ELR (cell line): ENCODE measurements at regions not wholly inside any gene's neighbourhood (a gene's known extent, or its start where the extent isn't known, plus 50 kb on each side); places are given as distances from the start of the nearest gene placed in this dataset.
A peak's percentile ranks its signal among the peaks of the same experiment; 100 is the strongest.
"Not testable (repeated sequence)": the region's sequence is repeated elsewhere in the genome, so short reads cannot be mapped to it uniquely, and the experiment has no call there.

Experiments used
- DNase-seq: peaks from one replicate; pipeline ENCODE4 v3.0.0-alpha.2; 2015; ENCODE audit warnings: low read depth

DNA sequence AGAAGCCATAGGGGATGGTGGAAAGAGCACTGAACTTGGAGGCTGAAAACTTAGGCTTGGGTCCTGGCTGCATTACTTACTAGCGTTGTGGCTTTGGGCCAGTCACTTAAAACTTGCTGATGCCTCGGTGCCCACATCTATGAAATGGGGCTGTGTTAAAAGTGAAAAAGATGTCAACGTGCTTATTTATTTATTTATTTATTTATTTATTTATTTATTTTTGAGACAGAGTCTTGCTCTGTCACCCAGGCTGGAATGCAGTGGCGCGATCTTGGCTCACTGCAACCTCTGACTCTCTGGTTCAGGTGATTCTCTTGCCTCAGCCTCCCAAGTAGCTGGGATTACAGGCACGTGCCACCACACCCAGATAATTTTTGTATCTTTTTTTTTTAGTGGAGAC, 94.3 kb downstream of the MRM1 start:
- not testable (repeated sequence) for DNase-seq

DNA sequence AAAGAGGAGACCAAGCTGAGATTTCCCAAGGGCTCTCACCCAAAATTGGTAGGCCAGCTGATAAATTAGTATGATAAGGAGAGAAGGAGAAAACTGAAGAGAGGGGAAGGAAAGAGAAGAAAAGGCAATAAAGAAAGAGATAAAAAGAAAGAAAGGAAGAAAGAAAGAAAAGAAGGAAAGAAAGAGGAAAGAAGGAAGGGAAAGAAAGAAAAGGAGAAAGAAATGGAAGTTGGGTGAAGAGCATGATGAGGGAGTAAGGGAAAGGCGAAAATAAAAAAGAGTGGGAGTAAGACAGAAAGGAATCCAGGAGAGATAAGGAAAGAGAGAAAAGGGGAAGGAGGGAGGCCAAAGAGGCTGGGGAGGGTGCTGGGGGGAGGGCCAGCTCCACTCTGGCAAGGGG, 95.4 kb downstream of the MRM1 start:
- DNase-seq = no peak

DNA sequence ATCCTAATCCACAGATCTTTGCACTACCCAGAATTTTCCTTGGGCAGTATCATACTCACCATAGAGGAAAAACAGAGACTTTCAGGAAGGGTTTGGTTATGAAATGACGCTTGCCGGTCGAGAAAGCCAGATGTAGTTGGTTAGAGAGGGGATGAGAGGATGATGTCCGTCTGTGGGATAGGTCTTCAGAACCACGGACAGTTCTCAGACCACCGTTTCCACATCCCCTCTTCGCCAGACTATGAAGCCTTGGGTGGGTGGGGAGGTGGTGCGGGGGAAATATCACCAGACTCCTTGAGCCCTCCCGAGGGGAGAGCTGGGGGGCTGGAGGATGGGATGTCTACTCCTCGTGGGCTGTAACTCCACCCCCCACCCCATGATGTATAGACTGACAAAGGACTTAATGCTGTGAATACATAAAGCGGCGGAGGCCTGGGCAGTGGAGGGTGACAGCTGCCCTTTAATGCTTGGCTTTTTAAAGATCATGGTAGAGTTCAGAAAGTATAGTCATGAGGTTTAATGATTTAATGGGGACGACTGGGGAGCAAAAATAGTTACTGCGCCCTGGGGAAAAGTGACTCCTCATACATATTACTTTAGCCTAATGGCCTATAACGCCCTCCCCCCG, 96.6 kb downstream of the MRM1 start:
- peak; percentile 8 for DNase-seq

DNA sequence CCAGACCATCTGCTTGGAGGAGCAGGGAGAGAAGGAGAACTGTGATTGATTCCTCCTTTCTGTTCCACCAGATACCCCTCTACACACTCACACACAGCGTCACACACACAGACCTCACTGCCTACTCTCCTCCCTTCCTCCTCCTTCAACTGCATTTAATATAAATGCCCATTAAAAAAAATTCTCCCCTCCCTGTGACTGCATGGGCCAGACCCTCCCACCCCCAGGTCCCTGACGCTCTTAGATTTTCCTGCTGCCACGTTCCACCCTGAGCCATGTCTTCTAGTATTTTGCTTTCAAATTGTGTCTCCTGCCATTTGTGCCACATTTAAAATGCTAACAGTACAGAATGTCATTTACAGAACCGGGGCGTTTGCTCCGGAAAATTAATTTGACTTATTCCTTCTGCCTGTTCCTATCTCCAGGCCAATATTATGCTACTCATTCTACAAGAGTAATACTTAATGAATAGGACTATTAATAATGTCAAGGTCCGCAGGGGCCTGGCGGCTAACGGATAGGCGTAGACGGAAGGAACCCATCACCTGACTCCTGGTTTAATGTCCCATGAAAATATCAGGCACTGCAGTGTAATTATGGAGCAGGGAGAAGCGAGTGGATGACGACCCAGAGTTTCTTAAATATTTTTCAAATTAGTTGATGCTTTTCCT, 100.2 kb downstream of the MRM1 start:
- DNase-seq = no peak

DNA sequence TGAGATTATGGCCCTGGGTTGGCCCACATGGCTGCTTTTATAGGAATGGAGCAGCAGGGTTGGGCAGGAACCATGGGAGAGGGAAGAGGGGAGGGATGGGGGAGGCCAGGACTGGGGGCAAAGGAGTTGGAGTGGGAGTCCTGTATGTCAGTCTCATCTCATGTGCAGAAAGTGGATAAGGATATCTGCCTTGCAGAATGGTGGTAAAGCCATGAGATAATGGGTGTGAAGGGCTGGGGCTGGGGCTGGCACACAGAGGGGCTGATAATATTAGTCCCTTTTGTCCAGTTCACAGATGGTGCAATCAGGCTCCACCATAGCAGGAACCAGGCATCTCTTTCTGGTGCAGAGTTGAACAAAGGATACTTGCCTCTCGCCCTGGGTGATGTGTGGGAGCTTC, 101.3 kb downstream of the MRM1 start:
- DNase-seq = no peak

DNA sequence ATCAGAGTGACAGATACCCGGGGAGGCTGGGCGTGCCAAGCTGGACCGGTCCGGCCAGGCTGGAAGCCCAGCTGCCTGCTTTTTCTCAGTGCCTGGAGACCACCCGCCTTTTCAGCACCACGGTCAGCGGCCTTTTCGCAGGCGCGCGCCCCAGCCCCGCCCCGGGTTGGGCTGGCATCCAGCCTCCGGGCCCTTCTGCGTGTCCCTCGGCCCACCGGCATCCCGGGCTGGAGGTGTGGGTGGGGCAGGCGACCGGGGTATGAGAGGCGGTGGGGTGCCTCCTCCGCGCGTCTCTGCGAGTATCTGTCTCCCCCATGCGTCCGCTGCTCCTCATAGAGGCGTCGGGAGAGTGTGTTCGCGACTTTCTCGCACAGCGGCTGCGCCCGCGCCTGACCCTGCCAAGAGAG, 102.5 kb downstream of the MRM1 start:
- DNase-seq = peak; percentile 41

DNA sequence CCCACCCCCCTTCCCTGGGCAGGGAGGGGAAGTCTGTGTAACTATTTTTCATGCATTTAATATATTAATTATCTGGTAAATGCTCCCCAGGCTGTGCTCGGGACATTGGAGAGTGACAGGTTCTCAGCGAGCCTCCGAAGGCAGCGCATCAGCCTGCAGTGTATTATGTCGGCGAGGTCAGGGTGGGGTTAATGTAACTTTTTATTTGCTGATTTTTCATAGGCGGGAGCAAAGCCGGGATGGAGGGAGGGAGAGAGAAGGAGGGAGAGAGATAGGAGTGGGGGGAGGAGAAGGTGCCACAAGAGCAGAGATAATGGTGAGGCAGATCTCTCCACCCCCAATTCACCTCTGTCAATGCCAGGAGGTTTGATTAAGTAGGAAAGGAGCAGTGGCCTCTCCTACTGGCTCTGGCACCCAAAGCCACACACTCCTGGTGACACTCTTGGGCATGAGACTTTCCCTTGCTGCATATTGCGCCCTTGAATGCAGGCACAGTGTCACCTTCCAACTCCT, 104.0 kb downstream of the MRM1 start:
- no peak for DNase-seq

DNA sequence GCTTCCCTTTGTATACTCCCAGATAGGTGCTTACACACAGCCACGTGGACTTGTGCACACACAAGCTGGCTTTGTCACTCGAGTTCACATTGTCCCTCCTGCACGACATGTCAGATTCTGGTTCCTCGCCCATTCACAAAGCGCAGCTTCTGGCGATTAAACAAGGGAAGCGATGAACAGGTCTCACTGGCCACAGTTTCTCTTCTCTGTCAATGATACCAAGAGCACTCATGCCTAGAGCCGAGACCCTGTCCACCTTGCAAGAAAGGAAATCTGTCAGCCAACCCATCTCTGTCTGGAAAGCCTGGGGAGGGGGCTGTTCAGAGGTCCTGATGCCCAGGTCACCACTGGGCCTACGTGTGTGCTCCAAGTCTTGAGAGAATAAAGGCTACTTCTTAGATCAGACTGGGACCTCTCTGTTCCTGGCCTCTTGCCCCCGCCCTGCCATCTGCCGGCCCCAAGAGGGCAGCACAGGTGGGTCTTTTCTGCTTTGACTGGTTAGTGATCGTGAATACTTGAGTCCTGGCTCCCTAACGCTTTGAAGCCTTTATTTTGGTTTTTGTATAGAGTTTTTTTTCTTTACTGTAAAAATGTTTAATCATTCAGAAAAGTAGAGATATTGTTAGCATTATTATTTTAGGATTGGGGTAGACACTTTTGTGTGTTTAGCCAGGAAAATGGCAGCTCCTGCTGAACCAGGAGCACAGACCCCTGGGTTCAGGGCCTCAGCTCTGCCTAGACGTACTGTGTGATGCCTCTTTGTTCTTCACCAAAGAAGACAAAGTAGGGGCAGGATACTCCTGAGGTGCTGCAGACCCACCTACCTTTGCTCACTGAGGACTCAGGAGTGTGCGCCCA, 104.7 kb downstream of the MRM1 start:
- peak; percentile 65 for DNase-seq

DNA sequence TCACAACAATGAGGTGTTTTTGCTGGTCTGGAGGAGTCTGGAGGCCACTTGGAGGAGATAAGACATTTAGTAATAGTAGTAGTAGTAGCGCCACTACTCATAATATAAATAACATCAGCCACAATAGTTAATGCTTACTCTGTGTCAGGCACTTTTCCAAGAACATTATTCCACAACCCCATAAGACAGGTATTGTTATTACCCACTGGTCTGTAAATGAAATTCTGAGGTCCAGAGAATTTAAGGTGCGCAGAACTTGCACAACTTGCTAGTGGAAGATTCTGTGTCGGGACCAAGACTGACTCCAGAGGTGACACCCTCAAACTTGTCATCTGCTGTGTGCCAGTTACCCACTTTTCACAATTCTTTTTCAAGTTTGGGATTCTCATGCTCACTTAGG, 106.5 kb downstream of the MRM1 start:
- no peak for DNase-seq

DNA sequence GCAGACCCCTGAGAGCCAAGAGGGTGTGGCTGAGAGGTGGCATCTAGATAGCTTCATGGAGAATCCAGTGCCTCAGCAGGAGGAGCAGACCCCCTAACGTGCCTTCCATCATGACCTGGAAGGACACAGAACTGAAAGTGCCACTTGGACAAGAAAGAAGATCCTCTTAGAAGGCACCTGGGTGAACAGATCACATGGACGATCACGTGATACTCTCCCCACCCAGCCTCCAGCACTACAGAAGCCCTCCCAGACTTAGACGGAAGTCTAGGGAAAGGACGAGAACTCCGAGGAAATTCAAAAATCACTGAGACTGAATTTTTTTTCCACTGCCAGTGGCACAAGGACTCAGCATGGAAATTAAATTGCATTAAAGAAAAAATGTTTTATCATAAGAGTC, 113.4 kb downstream of the MRM1 start:
- no peak for DNase-seq

DNA sequence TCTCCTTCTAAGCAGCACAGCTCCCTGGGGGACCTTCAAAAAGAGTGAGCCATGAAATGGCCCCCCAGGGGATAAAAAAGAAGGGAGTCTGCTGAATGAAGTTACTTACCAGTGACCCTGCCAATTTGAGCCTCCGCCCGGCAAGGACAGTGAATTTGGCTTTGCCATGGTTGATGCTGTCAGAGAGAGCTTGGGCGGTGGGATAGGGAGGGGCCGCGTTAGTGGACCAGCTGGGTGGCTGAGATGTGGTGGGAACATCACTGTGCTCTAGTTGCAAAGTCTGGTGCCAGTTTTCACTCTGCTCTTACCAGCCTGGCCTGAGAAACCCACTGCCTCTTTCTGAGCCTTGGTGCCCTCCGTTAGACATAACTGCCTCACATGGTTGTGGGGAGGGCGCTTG, 114.6 kb downstream of the MRM1 start:
- no peak for DNase-seq

DNA sequence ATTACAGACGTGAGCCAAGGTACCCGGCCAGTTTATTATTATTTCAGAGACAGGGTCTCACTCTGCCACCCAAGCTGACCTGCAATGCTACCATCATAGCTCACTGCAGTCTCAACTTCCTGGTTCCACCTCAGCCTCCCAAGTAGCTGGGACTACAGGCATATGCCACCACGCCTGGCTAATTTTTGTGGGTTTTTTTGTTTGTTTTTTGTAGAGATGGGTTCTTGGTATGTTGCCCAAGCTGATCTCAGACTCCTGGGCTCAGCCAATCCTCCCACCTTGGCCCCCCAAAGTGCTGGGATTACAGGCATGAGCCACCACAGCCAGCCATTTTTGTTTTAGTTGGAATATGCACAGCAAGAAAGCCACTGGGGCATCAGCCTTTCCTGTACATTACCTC, 115.7 kb downstream of the MRM1 start:
- no peak for DNase-seq

DNA sequence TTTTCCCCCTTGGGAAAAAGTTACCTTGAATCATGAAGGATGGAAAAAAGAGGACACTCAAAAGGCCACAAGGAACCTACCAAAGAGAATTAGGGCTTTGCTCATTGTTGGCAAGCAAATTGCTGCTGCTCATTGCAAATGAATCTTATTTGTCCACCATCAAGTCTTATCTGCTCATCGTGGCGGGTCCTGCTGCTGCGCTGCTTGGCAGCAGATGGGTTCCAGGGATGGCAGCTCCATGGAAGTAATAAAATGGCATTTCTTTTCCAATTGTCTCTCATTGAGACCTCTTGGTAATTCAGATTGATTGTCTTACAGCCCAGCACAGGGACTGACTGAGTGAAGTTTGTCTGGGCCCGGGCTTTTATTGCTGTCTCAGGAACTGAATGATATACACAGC, 118.7 kb downstream of the MRM1 start:
- DNase-seq = no peak

DNA sequence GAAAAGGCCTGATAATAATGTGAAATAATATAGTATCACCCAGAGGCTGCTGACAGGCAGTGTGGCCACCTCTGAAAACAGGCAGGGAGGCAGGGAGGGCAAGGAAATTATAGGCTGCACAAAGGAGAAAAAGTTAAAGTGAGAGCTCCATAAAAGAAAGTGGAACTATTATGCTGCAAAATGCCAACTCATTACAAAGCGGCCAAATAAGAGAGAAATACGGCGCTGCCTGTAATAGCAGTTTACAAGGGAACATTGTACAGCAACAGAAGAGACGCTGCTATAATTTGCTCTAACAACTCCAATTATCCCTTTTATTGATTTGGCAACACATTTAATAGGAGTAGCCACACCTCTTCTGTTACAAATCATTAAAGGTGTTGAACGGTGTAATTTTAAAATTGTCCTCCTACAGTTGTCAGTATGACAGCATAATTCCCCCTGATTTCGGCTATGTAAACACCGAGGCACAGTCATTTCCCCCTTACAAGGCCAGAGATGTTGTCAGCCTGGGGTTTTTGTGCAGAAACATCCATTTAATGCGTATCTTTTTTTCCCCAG, 120.3 kb downstream of the MRM1 start:
- no peak for DNase-seq

DNA sequence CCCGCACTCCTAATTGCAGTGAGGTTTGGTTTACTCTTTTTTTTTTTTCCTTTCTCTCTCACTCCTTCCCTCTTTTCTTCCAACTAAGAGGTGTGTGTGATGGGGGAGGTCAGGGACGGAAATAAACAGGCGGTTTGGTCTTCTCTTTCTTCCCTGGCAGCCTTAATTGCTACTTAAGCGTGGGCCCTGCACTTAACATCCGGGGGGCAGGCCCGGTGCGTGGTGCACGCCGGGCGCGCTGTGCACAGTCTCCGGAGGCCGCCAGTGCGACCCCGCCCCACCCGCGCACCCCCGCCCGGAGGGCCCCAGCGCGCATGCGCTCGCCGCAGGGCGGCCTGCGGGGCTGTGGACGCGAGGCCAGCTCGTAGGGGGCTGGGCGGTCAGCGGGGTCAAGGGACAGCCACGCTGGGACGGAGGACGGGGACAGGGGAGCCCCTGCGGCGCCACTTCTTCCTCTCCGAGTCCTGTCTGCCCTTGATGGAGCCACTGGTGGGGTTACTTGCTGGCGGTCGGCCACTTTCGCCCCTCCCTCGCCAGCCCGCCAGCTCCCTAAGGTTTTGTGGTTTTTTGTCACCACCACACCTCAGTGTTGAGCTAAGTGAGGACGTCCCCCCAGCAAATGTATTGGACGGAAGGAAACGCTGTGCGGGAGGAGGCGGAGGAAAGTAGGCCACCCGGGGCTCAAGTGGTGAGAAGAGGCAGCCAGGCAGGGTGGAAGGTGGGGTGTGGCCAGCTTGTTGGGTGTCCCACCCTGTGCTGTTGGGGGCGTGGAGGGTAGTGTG, 120.9 kb downstream of the MRM1 start:
- DNase-seq = peak; percentile 11

DNA sequence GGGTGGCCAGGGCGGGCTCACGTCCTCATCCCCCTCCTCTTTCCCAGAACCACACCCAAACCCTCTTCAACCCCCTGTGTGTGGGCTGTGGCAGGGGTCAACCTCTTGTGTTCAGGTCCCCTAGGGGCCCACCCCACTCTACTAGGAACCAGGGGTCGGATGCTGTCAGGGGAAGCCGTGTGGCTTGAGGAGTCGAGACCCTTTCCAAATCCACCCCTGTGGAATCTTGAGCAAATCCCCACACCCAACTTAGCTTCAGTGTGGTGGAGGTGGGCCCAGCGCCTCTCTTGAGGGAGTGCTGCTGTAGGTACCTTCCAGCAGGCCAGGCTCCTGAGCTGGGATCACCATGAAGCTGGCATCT, 121.5 kb downstream of the MRM1 start:
- DNase-seq = no peak

DNA sequence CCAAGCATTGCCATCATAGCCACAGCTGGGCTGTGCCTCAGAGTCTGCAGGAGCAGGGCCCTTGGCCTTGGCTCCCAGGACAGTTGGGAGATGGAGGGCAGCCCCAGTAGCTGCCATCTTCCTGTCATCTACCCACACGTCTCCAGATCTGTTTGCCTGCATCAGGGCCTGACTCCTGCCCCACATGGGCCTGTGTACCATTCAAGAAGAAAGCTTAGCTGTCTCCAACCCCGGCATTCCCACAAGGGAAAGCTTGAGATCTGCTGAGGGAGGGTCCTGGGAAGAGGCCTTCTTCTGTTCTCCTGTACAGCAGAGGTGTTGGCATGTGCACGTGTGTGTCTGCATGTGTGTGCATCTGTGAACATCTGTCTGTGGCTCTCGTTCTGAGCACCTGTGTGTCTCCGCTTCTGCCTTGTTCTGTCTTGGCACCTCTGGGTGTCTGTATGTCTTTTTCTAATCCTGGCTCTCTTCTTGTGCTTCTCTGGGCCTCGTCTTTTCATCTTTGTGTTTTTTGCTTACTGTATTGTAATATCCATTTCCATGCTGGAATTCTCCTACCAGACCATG, 122.2 kb downstream of the MRM1 start:
- DNase-seq = no peak

DNA sequence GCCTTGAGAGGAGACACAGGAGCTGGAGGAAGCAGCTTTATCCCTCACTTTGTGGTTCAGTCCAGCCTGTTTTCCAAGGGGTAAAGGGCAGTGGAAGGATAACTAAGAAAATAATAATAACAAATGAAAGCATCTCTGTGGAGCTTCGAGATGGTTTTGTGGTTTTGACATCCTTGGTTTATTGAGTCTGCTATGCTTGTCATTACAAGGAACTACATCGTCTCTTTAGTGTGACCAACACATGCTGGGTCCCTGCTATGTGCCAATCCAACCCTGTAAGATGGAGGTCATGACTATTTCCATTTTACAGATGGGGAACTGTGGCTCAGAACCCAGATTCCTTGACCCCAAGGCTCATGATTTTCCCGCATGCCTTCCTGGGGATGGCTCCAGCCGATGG, 124.8 kb downstream of the MRM1 start:
- no peak for DNase-seq

DNA sequence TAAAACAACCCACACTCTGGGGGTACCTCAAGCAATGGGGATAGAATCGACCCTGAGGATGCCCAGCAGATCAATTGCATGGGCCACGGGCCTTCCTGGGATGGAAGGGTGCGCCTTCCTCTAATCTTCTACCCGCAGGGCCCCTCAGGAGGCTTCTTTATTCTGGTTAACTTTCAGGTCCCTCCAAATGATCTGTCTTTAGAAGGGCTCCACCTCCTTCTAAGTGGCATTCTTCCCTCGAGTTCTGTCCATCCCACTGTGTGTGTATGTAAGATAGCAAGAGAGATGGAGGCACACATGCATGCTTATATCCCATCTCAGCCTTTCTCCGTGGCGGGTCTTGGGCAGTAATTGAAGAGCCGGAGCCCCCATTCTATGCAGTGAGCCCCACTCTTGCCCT, 125.7 kb downstream of the MRM1 start:
- no peak for DNase-seq

DNA sequence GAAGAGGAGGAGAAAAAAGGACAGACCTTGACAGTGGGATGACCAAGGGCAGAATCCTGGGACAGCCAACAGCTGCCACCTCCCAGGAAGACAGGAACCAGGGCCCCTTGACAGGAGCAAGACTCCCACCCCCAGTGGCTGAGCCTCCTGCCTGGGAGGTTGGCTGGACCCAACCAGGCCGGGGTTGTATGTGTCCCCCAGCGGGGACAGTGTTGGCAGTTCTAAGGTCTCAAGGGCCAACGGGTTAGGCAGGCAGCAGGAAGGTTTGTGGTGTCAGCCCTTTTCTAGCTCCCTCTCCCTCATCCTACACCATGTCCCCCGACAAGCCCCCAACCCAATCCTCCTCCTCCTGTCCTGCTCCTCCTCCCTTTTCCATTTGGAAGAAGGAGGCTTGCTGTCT, 126.2 kb downstream of the MRM1 start:
- no peak for DNase-seq
